GM04503 (cell line): ENCODE measurements at regions not wholly inside any gene's neighbourhood (a gene's known extent, or its start where the extent isn't known, plus 50 kb on each side); places are given as distances from the start of the nearest gene placed in this dataset.

ENCODE experiments used
- DNase-seq: peaks from one replicate; pipeline ENCODE4 v3.0.0-alpha.2; 2012; ENCODE audit warnings: low read depth

- DNase-seq = no peak
Observed at GRCh38 chr22:27635852-27636251, 165.7 kb downstream of the MN1 start.

- DNase-seq = no peak
Observed at GRCh38 chr22:27636716-27637508, 164.6 kb downstream of the MN1 start.

- DNase-seq = peak; percentile 1
Observed at GRCh38 chr22:27637604-27638003, 164.0 kb downstream of the MN1 start.

- DNase-seq = no peak
Observed at GRCh38 chr22:27638329-27639233, 163.0 kb downstream of the MN1 start.

GRCh38 chr22:27639248-27640086 is 162.1 kb downstream of the MN1 start:
- no peak for DNase-seq

GRCh38 chr22:27641049-27641795 is 160.3 kb downstream of the MN1 start:
- DNase-seq = no peak

GRCh38 chr22:27642104-27642800 is 159.3 kb downstream of the MN1 start:
- DNase-seq = no peak

- no peak for DNase-seq
Observed at GRCh38 chr22:27643907-27644306, 157.6 kb downstream of the MN1 start.

GRCh38 chr22:27644566-27644965 is 157.0 kb downstream of the MN1 start:
- DNase-seq = no peak

- no peak for DNase-seq
Observed at GRCh38 chr22:27647540-27647939, 154.0 kb downstream of the MN1 start.

- DNase-seq = no peak
Observed at GRCh38 chr22:27648074-27648473, 153.5 kb downstream of the MN1 start.

- no peak for DNase-seq
Observed at GRCh38 chr22:27648853-27649252, 152.7 kb downstream of the MN1 start.

- no peak for DNase-seq
Observed at GRCh38 chr22:27650572-27650971, 151.0 kb downstream of the MN1 start.

- DNase-seq = no peak
Observed at GRCh38 chr22:27650985-27651384, 150.6 kb downstream of the MN1 start.

- DNase-seq = no peak
Observed at GRCh38 chr22:27651486-27651885, 150.1 kb downstream of the MN1 start.

- DNase-seq = no peak
Observed at GRCh38 chr22:27654546-27655445, 146.8 kb downstream of the MN1 start.

GRCh38 chr22:27655582-27656185 is 145.9 kb downstream of the MN1 start:
- DNase-seq = no peak

GRCh38 chr22:27656970-27657369 is 144.6 kb downstream of the MN1 start:
- DNase-seq = no peak

GRCh38 chr22:27660306-27660705 is 141.2 kb downstream of the MN1 start:
- DNase-seq = no peak
